Suprapubic skin (tissue), 4 donors: ENCODE measurements at regions not wholly inside any gene's neighbourhood (a gene's known extent, or its start where the extent isn't known, plus 50 kb on each side); places are given as distances from the start of the nearest gene placed in this dataset.

Source experiments
- DNase-seq, 2 donors: peaks; one replicate each; pipeline ENCODE4 v3.0.0-alpha.2; 2019; ENCODE audit warnings: low spot score in 2 of 2
- H3K27ac ChIP-seq: fragments of 200-600 bp; sonication (generic); one replicate; pipeline ENCODE4 v1.5.1; 2019
- H3K27me3 ChIP-seq: fragments of 200-600 bp; sonication (generic); one replicate; pipeline ENCODE4 v1.5.1; 2019
- H3K36me3 ChIP-seq: fragments of 200-600 bp; sonication (generic); one replicate; pipeline ENCODE4 v1.5.1; 2019
- H3K4me1 ChIP-seq: fragments of 200-600 bp; sonication (generic); one replicate; pipeline ENCODE4 v1.5.1; 2019
- H3K4me3 ChIP-seq: fragments of 200-600 bp; sonication (generic); one replicate; pipeline ENCODE4 v1.5.1; 2019; ENCODE audit warnings: mild to moderate bottlenecking
- H3K9me3 ChIP-seq: fragments of 200-600 bp; sonication (generic); one replicate; pipeline ENCODE4 v1.5.1; 2019
- EP300 ChIP-seq: sonication (generic); formaldehyde crosslinking; IDR thresholded peaks from one replicate; pipeline ENCODE4 v1.6.1; 2017; ENCODE audit warnings: antibody characterized with exemption
- POLR2A ChIP-seq, 2 donors: fragments of 450-650 bp; IDR thresholded peaks; one replicate each; pipeline ENCODE4 v1.6.1; 2017; ENCODE audit warnings: antibody characterized with exemption in 2 of 2, mild to moderate bottlenecking in 2 of 2, moderate library complexity in 2 of 2
- POLR2AphosphoS5 ChIP-seq, 3 donors: sonication (generic); formaldehyde crosslinking; IDR thresholded peaks; one replicate each; pipeline ENCODE4 v1.6.1; 2017; ENCODE audit warnings: antibody characterized with exemption in 3 of 3
- WGBS: methylation state at CpG from one replicate; pipeline ENCODE4 v1.1.5; 2018; 5-methylcytosine and 5-hydroxymethylcytosine counted together
- TF ChIP-seq, protein P1 (sequence below), 2 donors: fragments of 200-600 bp in 1 of 2; fragments of 450-650 bp in 1 of 2; sonication (generic) in 1 of 2; IDR thresholded peaks; one replicate each; pipeline ENCODE4 v1.5.1; 2016 to 2019; ENCODE audit warnings: antibody characterized with exemption in 2 of 2, mild to moderate bottlenecking in 1 of 2, moderate library complexity in 1 of 2

- TF ChIP-seq POLR2AphosphoS5 (IDR thresholded peaks at IDR 0.05) = no peak
- TF ChIP-seq, protein P1, sequence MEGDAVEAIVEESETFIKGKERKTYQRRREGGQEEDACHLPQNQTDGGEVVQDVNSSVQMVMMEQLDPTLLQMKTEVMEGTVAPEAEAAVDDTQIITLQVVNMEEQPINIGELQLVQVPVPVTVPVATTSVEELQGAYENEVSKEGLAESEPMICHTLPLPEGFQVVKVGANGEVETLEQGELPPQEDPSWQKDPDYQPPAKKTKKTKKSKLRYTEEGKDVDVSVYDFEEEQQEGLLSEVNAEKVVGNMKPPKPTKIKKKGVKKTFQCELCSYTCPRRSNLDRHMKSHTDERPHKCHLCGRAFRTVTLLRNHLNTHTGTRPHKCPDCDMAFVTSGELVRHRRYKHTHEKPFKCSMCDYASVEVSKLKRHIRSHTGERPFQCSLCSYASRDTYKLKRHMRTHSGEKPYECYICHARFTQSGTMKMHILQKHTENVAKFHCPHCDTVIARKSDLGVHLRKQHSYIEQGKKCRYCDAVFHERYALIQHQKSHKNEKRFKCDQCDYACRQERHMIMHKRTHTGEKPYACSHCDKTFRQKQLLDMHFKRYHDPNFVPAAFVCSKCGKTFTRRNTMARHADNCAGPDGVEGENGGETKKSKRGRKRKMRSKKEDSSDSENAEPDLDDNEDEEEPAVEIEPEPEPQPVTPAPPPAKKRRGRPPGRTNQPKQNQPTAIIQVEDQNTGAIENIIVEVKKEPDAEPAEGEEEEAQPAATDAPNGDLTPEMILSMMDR (IDR thresholded peaks at IDR 0.05) = no peak
- no peak for TF ChIP-seq POLR2A (IDR thresholded peaks at IDR 0.05)
- TF ChIP-seq EP300 = no peak
- WGBS = 81% methylated on average over 1 of the region's 1 CpG
- Histone ChIP-seq H3K9me3 (no peaks in the 10 kb centered on the region), H3K27ac (no peak overlapping the region), H3K36me3 (no peaks in the 10 kb centered on the region), H3K27me3 (no peaks in the 10 kb centered on the region), H3K4me3 (no peak overlapping the region), H3K4me1 (peaks cover 3% of the 10 kb centered on the region)
- DNase-seq = no peak
Measured at GRCh38 chr5:143662020-143662419, 149.9 kb upstream of the HMHB1 start.

DNA sequence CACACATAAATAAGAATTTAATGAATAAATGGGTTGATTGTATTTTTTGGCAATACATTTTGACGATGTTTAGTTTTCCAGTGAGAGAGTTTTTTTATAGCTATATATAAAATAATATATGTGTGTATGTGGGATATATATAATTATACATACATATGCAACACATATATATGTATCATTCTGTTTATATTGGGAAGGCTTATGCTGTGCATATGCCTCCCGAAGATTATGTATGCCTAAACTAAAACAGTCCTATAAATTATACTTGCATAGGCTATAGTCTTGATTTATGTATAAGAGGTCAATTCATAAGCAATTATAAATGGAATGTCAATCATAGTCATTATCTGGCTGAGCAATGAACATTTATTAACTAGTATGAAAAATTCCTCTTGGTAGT, 151.3 kb upstream of the HMHB1 start:
- TF ChIP-seq POLR2AphosphoS5 (IDR thresholded peaks at IDR 0.05) (no peak), POLR2A (IDR thresholded peaks at IDR 0.05) (no peak), EP300 (no peak)
- TF ChIP-seq, protein P1 (IDR thresholded peaks at IDR 0.05) = no peak
- peaks cover 3% of the 10 kb centered on the region for H3K4me1 ChIP-seq
- H3K27ac ChIP-seq = no peak overlapping the region
- H3K4me3 ChIP-seq = no peak overlapping the region
- DNase-seq = no peak
- no peaks in the 10 kb centered on the region for H3K9me3 ChIP-seq
- WGBS = 90% methylated on average over 2 of the region's 2 CpGs
- no peaks in the 10 kb centered on the region for H3K27me3 ChIP-seq
- no peaks in the 10 kb centered on the region for H3K36me3 ChIP-seq

DNA sequence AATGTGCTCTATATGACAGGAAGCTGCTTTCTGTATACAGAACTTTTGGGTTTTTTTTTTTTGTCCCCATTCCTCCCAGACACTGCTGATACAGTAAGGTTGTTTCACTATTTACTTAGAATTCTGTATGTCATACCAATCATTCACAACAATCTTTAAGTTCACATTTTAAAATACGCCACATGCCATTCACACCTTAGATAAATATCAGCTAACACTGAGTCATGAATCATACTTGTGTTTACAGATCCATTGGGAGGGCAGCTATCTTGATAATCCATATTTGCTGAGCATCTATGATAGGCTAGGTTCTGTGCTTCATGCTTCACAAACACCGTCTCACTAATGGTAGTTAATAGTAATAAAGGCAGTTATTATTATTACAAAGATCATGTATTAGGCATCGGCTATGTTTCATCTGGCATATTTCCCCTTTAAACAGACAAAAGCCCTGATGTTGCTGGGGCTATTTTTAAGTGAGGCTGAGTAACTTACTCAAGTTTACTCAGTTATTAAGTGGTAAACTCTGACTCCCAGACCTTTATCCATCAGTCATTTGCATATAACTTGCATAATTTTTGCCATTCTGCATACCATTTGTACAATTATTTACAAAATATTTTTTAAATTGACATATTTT, 152.2 kb upstream of the HMHB1 start:
- no peaks in the 10 kb centered on the region for H3K27me3 ChIP-seq
- no peak for DNase-seq
- WGBS = 71% methylated on average over 3 of the region's 3 CpGs
- H3K4me1 ChIP-seq = peaks cover 3% of the 10 kb centered on the region
- no peaks in the 10 kb centered on the region for H3K9me3 ChIP-seq
- H3K27ac ChIP-seq = no peak overlapping the region
- TF ChIP-seq POLR2AphosphoS5 (IDR thresholded peaks at IDR 0.05) (no peak), POLR2A (IDR thresholded peaks at IDR 0.05) (no peak), EP300 (no peak)
- TF ChIP-seq, protein P1 (IDR thresholded peaks at IDR 0.05) = no peak
- H3K4me3 ChIP-seq = no peak overlapping the region
- no peaks in the 10 kb centered on the region for H3K36me3 ChIP-seq

DNA sequence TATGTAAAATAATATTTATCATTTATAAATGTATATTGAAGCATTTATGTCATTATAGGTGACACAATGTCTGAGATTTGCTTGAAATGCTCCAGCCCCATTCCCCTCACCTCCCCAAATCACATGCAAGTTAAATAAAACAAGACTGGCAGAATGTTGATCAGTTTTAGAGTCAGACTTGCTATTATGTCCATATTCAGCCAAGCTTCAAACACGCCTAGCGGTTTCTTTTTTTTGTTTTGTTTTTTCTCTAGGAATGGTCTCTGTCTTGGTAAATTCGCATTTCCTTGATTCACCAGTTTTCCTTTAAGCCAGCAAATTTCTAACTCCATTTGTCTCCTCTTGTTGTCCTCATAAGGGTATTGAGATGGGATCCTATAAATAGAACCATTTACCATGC, 153.0 kb upstream of the HMHB1 start:
- Histone ChIP-seq H3K4me1 (peaks cover 3% of the 10 kb centered on the region), H3K27ac (no peak overlapping the region), H3K36me3 (no peaks in the 10 kb centered on the region), H3K4me3 (no peak overlapping the region), H3K9me3 (no peaks in the 10 kb centered on the region), H3K27me3 (no peaks in the 10 kb centered on the region)
- no peak for DNase-seq
- WGBS = 96% methylated on average over 3 of the region's 3 CpGs
- no peak for TF ChIP-seq POLR2AphosphoS5 (IDR thresholded peaks at IDR 0.05)
- no peak for TF ChIP-seq POLR2A (IDR thresholded peaks at IDR 0.05)
- no peak for TF ChIP-seq EP300
- TF ChIP-seq, protein P1 (IDR thresholded peaks at IDR 0.05) = no peak

DNA sequence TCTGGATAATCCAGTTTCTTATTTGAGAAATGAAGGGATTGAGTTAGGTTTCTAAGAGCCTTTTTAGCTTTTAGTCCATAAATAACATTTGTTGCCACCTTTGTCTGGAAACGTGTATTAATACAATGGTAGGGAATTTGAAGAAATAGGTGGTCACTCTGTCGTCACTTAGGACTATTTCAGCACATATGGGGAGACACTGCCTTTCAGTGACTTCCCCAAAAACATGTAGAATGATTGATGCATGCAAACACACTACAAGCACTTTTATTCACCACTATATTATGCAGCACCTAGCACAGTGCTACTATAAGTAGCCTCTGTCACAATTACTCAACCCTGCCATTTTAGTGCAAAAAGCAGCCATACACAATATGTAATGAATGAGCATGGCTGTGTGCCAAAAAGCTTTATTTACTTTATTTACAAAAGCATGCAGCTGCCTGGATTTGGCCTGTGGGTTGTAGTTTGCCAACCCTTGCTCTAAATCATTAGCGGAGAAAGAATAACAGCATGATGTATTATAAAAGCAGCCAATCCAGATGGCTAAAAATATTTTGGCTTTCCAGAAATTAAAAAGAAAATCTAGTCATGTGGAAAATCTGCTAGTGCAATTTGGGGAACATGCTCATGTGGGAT, 154.2 kb upstream of the HMHB1 start:
- no peak for DNase-seq
- TF ChIP-seq POLR2AphosphoS5 (IDR thresholded peaks at IDR 0.05) (no peak), POLR2A (IDR thresholded peaks at IDR 0.05) (no peak), EP300 (no peak)
- TF ChIP-seq, protein P1 (IDR thresholded peaks at IDR 0.05) = no peak
- Histone ChIP-seq H3K4me1 (peaks cover 3% of the 10 kb centered on the region), H3K9me3 (no peaks in the 10 kb centered on the region), H3K27ac (no peak overlapping the region), H3K4me3 (no peak overlapping the region), H3K36me3 (no peaks in the 10 kb centered on the region), H3K27me3 (no peaks in the 10 kb centered on the region)
- WGBS = 74% methylated on average over 3 of the region's 3 CpGs
